HEK293T (cell line): ENCODE measurements at regions not wholly inside any gene's neighbourhood (a gene's known extent, or its start where the extent isn't known, plus 50 kb on each side); places are given as distances from the start of the nearest gene placed in this dataset.

ENCODE experiments used
- ARNT ChIP-seq: fragments of 450-650 bp; IDR thresholded peaks from 2 replicates; pipeline ENCODE4 v1.6.1; 2017; ENCODE audit warnings: mild to moderate bottlenecking
- BHLHE40 ChIP-seq: fragments of 450-650 bp; IDR thresholded peaks from 2 replicates; pipeline ENCODE4 v1.6.1; 2016; ENCODE audit warnings: mild to moderate bottlenecking, moderate library complexity, borderline replicate concordance
- FOXA1 ChIP-seq: fragments of 450-650 bp; IDR thresholded peaks from 2 replicates; pipeline ENCODE4 v1.6.1; 2016; ENCODE audit warnings: mild to moderate bottlenecking
- FOXK2 ChIP-seq: fragments of 450-650 bp; IDR thresholded peaks from 2 replicates; pipeline ENCODE4 v1.6.1; 2016; ENCODE audit warnings: mild to moderate bottlenecking
- HDGF ChIP-seq: fragments of 450-650 bp; IDR thresholded peaks from 2 replicates; pipeline ENCODE4 v1.6.1; 2017; ENCODE audit warnings: antibody characterized with exemption, borderline replicate concordance
- SUZ12 ChIP-seq: fragments of 450-650 bp; IDR thresholded peaks from 2 replicates; pipeline ENCODE4 v1.6.1; 2016; ENCODE audit warnings: mild to moderate bottlenecking

DNA sequence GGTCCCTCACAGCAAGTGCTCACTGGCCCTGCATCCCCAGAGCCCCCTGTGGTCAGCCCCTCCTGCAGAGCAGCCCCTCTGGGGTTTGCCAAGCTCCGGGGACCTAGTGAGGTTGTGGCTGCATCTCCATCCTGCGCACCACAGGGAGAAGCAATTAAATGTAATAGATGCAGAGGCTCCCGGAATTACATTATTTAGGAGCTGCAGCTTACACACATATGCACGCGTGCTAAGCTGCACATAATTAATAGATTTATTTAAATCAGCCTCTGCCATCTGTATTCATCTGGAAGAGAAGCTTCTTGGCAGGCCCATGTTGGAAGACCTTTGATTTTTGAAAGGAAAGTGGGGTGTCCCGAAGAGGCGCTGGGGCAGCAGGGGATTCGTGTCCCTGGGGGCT is 1271.5 kb downstream of the BRD1 start:
- no peak for TF ChIP-seq HDGF
- no peak for TF ChIP-seq ARNT
- TF ChIP-seq FOXA1: no peak
- no peak for TF ChIP-seq SUZ12
- TF ChIP-seq BHLHE40: no peak
- TF ChIP-seq FOXK2: no peak
